ENCODE measurements at regions not wholly inside any gene's neighbourhood (a gene's known extent, or its start where the extent isn't known, plus 50 kb on each side); places are given as distances from the start of the nearest gene placed in this dataset.

DNA sequence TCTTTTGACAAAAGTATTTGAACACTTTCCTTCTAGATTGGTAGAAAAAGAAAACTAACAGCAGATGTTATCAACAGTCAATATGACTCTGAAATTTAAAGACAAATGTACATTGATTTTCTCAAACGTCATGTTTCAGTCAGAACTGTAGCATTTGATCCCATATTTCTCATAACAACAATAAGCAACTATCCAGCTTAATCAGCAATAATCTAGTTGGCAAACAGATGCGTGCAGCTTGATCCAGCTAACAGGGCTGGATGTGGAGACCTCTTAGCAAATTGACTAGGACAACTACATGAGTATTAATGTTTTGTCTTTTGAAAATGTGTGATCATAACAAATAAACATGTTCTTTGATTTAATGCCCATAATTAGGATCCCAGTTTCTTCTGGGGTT, 94.0 kb upstream of the STT3B start:
- Mint-ChIP-seq H3K4me1 (peaks cover 21% of the 10 kb centered on the region), H3K27ac (no peak overlapping the region)

DNA sequence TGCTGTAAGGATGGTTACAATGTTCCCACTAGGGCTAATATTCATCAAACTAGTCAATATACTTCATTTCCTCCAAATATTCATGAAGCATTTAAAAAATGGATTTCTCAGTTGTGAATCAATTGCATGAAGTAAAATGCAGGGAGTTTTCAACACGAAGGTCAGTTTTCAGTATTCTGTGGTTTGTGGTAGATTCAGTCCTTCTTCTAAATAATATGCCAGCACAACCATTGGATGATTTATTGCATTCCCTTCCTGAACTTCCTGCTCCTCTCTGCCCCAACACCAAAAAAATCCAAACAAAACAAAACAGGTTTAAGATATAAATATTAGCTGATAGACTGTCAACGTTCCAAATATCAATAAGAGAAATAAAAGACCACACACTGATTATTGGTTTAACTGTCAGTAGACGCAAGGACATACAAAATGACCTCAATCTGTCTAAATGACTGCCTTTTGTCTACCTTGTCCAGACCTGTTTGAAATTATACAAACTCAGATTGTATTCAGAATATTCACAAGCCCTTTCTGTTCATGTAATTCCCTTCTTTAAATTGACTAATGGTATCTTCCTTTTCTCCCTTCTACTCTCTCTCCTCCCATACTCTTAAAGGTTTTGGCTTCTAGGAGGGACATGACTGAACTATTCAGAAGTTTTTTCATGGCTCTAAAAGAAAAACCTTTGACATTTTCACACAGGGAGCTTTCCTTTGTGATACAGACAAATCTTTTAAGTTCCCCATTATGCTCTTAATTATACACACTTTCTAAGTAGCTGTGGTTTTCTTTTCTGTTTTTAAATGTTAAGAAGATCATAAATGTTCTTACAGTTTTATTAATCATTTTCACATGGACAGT, 92.6 kb upstream of the STT3B start:
- Mint-ChIP-seq H3K36me3 (peaks cover 10% of the 10 kb centered on the region), H3K27ac (peak overlapping the region; percentile 77), H3K4me1 (peaks cover 32% of the 10 kb centered on the region)

More for the DNA sequence above, 94.0 kb upstream of the STT3B start:
- peaks cover 10% of the 10 kb centered on the region for H3K36me3 Mint-ChIP-seq
- H3K27me3 Mint-ChIP-seq (ENCODE audit: low read depth), result no peaks in the 10 kb centered on the region
- TF ChIP-seq, protein P1, sequence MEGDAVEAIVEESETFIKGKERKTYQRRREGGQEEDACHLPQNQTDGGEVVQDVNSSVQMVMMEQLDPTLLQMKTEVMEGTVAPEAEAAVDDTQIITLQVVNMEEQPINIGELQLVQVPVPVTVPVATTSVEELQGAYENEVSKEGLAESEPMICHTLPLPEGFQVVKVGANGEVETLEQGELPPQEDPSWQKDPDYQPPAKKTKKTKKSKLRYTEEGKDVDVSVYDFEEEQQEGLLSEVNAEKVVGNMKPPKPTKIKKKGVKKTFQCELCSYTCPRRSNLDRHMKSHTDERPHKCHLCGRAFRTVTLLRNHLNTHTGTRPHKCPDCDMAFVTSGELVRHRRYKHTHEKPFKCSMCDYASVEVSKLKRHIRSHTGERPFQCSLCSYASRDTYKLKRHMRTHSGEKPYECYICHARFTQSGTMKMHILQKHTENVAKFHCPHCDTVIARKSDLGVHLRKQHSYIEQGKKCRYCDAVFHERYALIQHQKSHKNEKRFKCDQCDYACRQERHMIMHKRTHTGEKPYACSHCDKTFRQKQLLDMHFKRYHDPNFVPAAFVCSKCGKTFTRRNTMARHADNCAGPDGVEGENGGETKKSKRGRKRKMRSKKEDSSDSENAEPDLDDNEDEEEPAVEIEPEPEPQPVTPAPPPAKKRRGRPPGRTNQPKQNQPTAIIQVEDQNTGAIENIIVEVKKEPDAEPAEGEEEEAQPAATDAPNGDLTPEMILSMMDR (IDR thresholded peaks at IDR 0.05; ENCODE audit: unreplicated experiment), result no peak
- no peak overlapping the region for H3K4me3 Mint-ChIP-seq
- no peak for DNase-seq (ENCODE audit: low spot score in 2 of 2, unreplicated experiment in 2 of 2)
- H3K9me3 Mint-ChIP-seq, result peaks cover 20% of the 10 kb centered on the region

DNA sequence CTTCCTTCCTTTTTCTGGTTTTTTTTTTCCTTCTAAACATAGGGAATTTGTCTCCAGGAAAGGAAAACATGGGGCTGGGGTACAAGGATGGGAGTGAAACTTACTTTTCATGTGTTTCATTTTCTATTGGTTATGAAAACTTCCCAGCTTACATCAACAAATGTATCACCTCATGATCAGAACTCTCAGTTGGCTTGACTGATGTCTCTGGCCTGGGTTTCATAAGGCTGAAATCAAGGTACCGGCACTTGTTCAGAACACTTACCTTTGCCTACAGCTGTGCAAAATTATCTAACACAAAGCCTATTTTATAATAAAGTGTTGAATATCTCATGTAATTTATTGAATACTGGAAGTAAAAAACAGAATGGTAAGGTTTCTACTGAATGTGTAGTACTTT, 91.8 kb upstream of the STT3B start:
- Mint-ChIP-seq H3K9me3 (peaks cover 16% of the 10 kb centered on the region), H3K36me3 (peaks cover 10% of the 10 kb centered on the region), H3K27ac (peak overlapping the region; percentile 77), H3K4me3 (no peak overlapping the region), H3K4me1 (peaks cover 38% of the 10 kb centered on the region), H3K27me3 (ENCODE audit: low read depth) (no peaks in the 10 kb centered on the region)
- DNase-seq (ENCODE audit: low spot score in 2 of 2, unreplicated experiment in 2 of 2), result no peak
- TF ChIP-seq, protein P1 (IDR thresholded peaks at IDR 0.05; ENCODE audit: unreplicated experiment), result no peak

More for the DNA sequence above, 92.6 kb upstream of the STT3B start:
- Mint-ChIP-seq H3K9me3 (peaks cover 17% of the 10 kb centered on the region), H3K4me3 (no peak overlapping the region), H3K27me3 (ENCODE audit: low read depth) (no peaks in the 10 kb centered on the region)
- no peak for DNase-seq (ENCODE audit: low spot score in 2 of 2, unreplicated experiment in 2 of 2)
- TF ChIP-seq, protein P1 (IDR thresholded peaks at IDR 0.05; ENCODE audit: unreplicated experiment), result no peak

DNA sequence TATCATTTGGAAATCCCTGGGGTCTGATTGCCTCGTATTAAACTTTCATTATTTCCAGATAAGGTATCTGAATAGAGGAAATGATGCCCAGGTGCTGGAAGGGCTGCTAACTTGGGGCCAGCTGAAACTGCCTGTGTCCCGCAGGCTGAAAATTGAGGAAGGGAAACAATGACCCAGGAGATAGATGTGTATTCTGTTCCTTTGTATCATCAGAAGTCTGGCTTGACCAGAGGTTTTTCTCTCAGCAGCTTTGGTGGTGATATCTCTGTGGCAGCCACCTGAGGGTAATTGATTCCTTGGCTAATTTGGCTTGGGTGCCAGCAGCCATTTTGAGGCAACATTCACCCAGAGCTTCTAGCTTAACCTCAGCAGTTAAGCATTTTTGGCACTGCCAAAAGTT, 90.0 kb upstream of the STT3B start:
- no peak for DNase-seq (ENCODE audit: low spot score in 2 of 2, unreplicated experiment in 2 of 2)
- H3K27me3 Mint-ChIP-seq (ENCODE audit: low read depth), result no peaks in the 10 kb centered on the region
- H3K4me3 Mint-ChIP-seq, result no peak overlapping the region
- peaks cover 47% of the 10 kb centered on the region for H3K4me1 Mint-ChIP-seq
- peaks cover 5% of the 10 kb centered on the region for H3K9me3 Mint-ChIP-seq
- TF ChIP-seq, protein P1 (IDR thresholded peaks at IDR 0.05; ENCODE audit: unreplicated experiment), result no peak
- no peak overlapping the region for H3K27ac Mint-ChIP-seq
- H3K36me3 Mint-ChIP-seq, result peaks cover 1% of the 10 kb centered on the region

DNA sequence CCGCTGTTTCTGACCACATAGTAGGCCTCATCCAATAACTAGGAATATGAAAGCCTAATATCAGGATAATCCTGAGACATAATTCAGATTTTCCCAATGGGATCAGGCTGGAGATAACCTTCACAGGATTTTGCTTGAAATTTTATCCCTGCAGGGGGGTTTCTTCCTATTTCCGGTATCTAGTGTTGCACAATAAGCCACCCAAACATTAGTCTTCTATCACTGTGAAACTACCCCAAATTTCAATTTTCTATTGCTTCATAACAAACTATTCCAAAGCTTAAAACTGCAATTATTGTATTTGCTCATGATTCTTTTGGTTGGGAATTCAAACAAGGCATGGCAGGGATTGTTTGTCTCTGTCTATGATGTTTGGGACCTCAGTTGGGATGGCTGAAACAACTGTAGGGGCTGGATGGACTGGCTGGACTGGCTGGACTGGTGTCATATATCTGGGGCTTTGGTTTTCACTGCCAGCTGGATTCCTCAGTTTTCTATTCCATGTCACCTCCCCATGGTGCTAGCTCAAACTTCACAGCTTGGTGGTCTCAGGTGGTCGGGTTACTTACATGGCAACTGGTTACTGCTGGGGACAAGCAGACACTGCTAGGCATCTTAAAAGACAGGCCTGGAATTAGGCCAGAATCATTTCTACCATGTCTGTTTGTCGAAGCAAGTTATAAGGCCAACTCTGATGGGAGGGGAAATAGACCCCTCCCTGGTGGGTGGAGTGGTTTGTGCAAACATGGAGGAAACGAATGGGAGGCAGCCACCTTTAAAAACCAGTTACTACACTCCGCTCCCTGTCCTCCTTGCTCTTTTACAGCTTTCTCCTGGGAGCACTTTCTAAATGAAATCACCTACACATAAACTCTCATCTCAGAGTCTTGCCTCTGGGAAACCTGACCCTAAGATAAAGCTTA, 88.2 kb upstream of the STT3B start:
- Mint-ChIP-seq H3K27me3 (ENCODE audit: low read depth) (no peaks in the 10 kb centered on the region), H3K36me3 (peaks cover 6% of the 10 kb centered on the region), H3K4me1 (peaks cover 44% of the 10 kb centered on the region), H3K9me3 (peaks cover 9% of the 10 kb centered on the region), H3K4me3 (no peak overlapping the region), H3K27ac (peak overlapping the region; percentile 31)
- TF ChIP-seq, protein P1 (IDR thresholded peaks at IDR 0.05; ENCODE audit: unreplicated experiment), result no peak
- no peak for DNase-seq (ENCODE audit: low spot score in 2 of 2, unreplicated experiment in 2 of 2)
